Suprapubic skin (tissue), 4 donors: ENCODE measurements at regions not wholly inside any gene's neighbourhood (a gene's known extent, or its start where the extent isn't known, plus 50 kb on each side); places are given as distances from the start of the nearest gene placed in this dataset.

ENCODE experiments used
- DNase-seq, 2 donors: peaks; one replicate each; pipeline ENCODE4 v3.0.0-alpha.2; 2019; ENCODE audit warnings: low spot score in 2 of 2
- H3K27ac ChIP-seq: fragments of 200-600 bp; sonication (generic); one replicate; pipeline ENCODE4 v1.5.1; 2019
- H3K27me3 ChIP-seq: fragments of 200-600 bp; sonication (generic); one replicate; pipeline ENCODE4 v1.5.1; 2019
- H3K36me3 ChIP-seq: fragments of 200-600 bp; sonication (generic); one replicate; pipeline ENCODE4 v1.5.1; 2019
- H3K4me1 ChIP-seq: fragments of 200-600 bp; sonication (generic); one replicate; pipeline ENCODE4 v1.5.1; 2019
- H3K4me3 ChIP-seq: fragments of 200-600 bp; sonication (generic); one replicate; pipeline ENCODE4 v1.5.1; 2019; ENCODE audit warnings: mild to moderate bottlenecking
- H3K9me3 ChIP-seq: fragments of 200-600 bp; sonication (generic); one replicate; pipeline ENCODE4 v1.5.1; 2019
- CTCF ChIP-seq, 2 donors: fragments of 200-600 bp in 1 of 2; fragments of 450-650 bp in 1 of 2; sonication (generic) in 1 of 2; IDR thresholded peaks; one replicate each; pipeline ENCODE4 v1.5.1; 2016 to 2019; ENCODE audit warnings: antibody characterized with exemption in 2 of 2, mild to moderate bottlenecking in 1 of 2, moderate library complexity in 1 of 2
- EP300 ChIP-seq: sonication (generic); formaldehyde crosslinking; IDR thresholded peaks from one replicate; pipeline ENCODE4 v1.6.1; 2017; ENCODE audit warnings: antibody characterized with exemption
- POLR2A ChIP-seq, 2 donors: fragments of 450-650 bp; IDR thresholded peaks; one replicate each; pipeline ENCODE4 v1.6.1; 2017; ENCODE audit warnings: antibody characterized with exemption in 2 of 2, mild to moderate bottlenecking in 2 of 2, moderate library complexity in 2 of 2
- POLR2AphosphoS5 ChIP-seq, 3 donors: sonication (generic); formaldehyde crosslinking; IDR thresholded peaks; one replicate each; pipeline ENCODE4 v1.6.1; 2017; ENCODE audit warnings: antibody characterized with exemption in 3 of 3
- WGBS: methylation state at CpG from one replicate; pipeline ENCODE4 v1.1.5; 2018; 5-methylcytosine and 5-hydroxymethylcytosine counted together

GRCh38 chr6:48194596-48195295 is 83.7 kb upstream of the PTCHD4 start:
- Histone ChIP-seq H3K4me3 (no peak overlapping the region), H3K27ac (no peak overlapping the region), H3K27me3 (no peaks in the 10 kb centered on the region), H3K4me1 (no peaks in the 10 kb centered on the region), H3K36me3 (no peaks in the 10 kb centered on the region), H3K9me3 (no peaks in the 10 kb centered on the region)
- WGBS, result 90% methylated on average over 7 of the region's 7 CpGs
- no peak for DNase-seq
- TF ChIP-seq CTCF (IDR thresholded peaks at IDR 0.05) (no peak), POLR2A (IDR thresholded peaks at IDR 0.05) (no peak), POLR2AphosphoS5 (IDR thresholded peaks at IDR 0.05) (no peak), EP300 (no peak)

GRCh38 chr6:48188158-48188557 is 77.2 kb upstream of the PTCHD4 start:
- Histone ChIP-seq H3K27me3 (no peaks in the 10 kb centered on the region), H3K9me3 (no peaks in the 10 kb centered on the region), H3K4me1 (no peaks in the 10 kb centered on the region), H3K4me3 (no peak overlapping the region), H3K27ac (no peak overlapping the region), H3K36me3 (no peaks in the 10 kb centered on the region)
- no peak for DNase-seq
- TF ChIP-seq CTCF (IDR thresholded peaks at IDR 0.05) (no peak), POLR2A (IDR thresholded peaks at IDR 0.05) (no peak), POLR2AphosphoS5 (IDR thresholded peaks at IDR 0.05) (no peak), EP300 (no peak)
- 88% methylated on average over 2 of the region's 2 CpGs for WGBS

- H3K4me3 ChIP-seq, result no peak overlapping the region
- no peak for DNase-seq
- TF ChIP-seq POLR2AphosphoS5 (IDR thresholded peaks at IDR 0.05) (no peak), POLR2A (IDR thresholded peaks at IDR 0.05) (no peak), EP300 (no peak), CTCF (IDR thresholded peaks at IDR 0.05) (no peak)
- H3K27me3 ChIP-seq, result no peaks in the 10 kb centered on the region
- 100% methylated on average over 1 of the region's 1 CpG for WGBS
- no peaks in the 10 kb centered on the region for H3K9me3 ChIP-seq
- no peaks in the 10 kb centered on the region for H3K36me3 ChIP-seq
- no peak overlapping the region for H3K27ac ChIP-seq
- H3K4me1 ChIP-seq, result no peaks in the 10 kb centered on the region
Measured at GRCh38 chr6:48186746-48187145, 75.7 kb upstream of the PTCHD4 start.

GRCh38 chr6:48184648-48185047 is 73.7 kb upstream of the PTCHD4 start:
- no peaks in the 10 kb centered on the region for H3K9me3 ChIP-seq
- no peaks in the 10 kb centered on the region for H3K27me3 ChIP-seq
- H3K27ac ChIP-seq, result no peak overlapping the region
- no peak for TF ChIP-seq CTCF (IDR thresholded peaks at IDR 0.05)
- no peak for TF ChIP-seq POLR2A (IDR thresholded peaks at IDR 0.05)
- no peak overlapping the region for H3K4me3 ChIP-seq
- no peaks in the 10 kb centered on the region for H3K36me3 ChIP-seq
- no peaks in the 10 kb centered on the region for H3K4me1 ChIP-seq
- DNase-seq, result no peak

GRCh38 chr6:48183811-48184605 is 73.0 kb upstream of the PTCHD4 start:
- DNase-seq, result no peak
- TF ChIP-seq POLR2AphosphoS5 (IDR thresholded peaks at IDR 0.05) (no peak), EP300 (no peak), CTCF (IDR thresholded peaks at IDR 0.05) (no peak), POLR2A (IDR thresholded peaks at IDR 0.05) (no peak)
- Histone ChIP-seq H3K4me3 (no peak overlapping the region), H3K4me1 (no peaks in the 10 kb centered on the region), H3K36me3 (no peaks in the 10 kb centered on the region), H3K9me3 (no peaks in the 10 kb centered on the region), H3K27me3 (no peaks in the 10 kb centered on the region), H3K27ac (no peak overlapping the region)
- 70% methylated on average over 4 of the region's 4 CpGs for WGBS
